DMS 273 (cell line): ENCODE measurements at regions not wholly inside any gene's neighbourhood (a gene's known extent, or its start where the extent isn't known, plus 50 kb on each side); places are given as distances from the start of the nearest gene placed in this dataset.
A peak's percentile ranks its signal among the peaks of the same experiment; 100 is the strongest.
"Not testable (repeated sequence)": the region's sequence is repeated elsewhere in the genome, so short reads cannot be mapped to it uniquely, and the experiment has no call there.

Experiments used
- DNase-seq: peaks from one replicate; lab custom pipeline; 2025; ENCODE audit not compliant: unreplicated experiment; lab: John Stamatoyannopoulos, UW

- peak; percentile 36 for DNase-seq
Measured at GRCh38 chr6:14549304-14549770, 431.8 kb downstream of the CD83 start.

- DNase-seq: no peak
Measured at GRCh38 chr6:14549871-14550270, 432.3 kb downstream of the CD83 start.

GRCh38 chr6:14550410-14550809, 432.8 kb downstream of the CD83 start:
- DNase-seq: no peak

GRCh38 chr6:14550822-14551221, 433.2 kb downstream of the CD83 start:
- no peak for DNase-seq

- not testable (repeated sequence) for DNase-seq
Measured at GRCh38 chr6:14551601-14552000, 434.0 kb downstream of the CD83 start.

- DNase-seq: no peak
Measured at GRCh38 chr6:14552891-14553290, 435.3 kb downstream of the CD83 start.

GRCh38 chr6:14553515-14553914, 435.9 kb downstream of the CD83 start:
- DNase-seq: no peak

- DNase-seq: no peak
Measured at GRCh38 chr6:14555804-14556203, 438.2 kb downstream of the CD83 start.

GRCh38 chr6:14559746-14560536, 442.4 kb downstream of the CD83 start:
- DNase-seq: no peak

- DNase-seq: not testable (repeated sequence)
Measured at GRCh38 chr6:14561563-14561962, 444.0 kb downstream of the CD83 start.

- no peak for DNase-seq
Measured at GRCh38 chr6:14567842-14568241, 450.3 kb downstream of the CD83 start.

GRCh38 chr6:14569394-14569793, 451.8 kb downstream of the CD83 start:
- no peak for DNase-seq

- DNase-seq: not testable (repeated sequence)
Measured at GRCh38 chr6:14569874-14570273, 452.3 kb downstream of the CD83 start.

GRCh38 chr6:14571001-14571400, 453.4 kb downstream of the CD83 start:
- DNase-seq: no peak

- DNase-seq: no peak
Measured at GRCh38 chr6:14571746-14572145, 454.2 kb downstream of the CD83 start.

- no peak for DNase-seq
Measured at GRCh38 chr6:14573267-14573666, 455.7 kb downstream of the CD83 start.

GRCh38 chr6:14573703-14574290, 456.2 kb downstream of the CD83 start:
- peak; percentile 51 for DNase-seq

- DNase-seq: no peak
Measured at GRCh38 chr6:14575961-14576360, 458.4 kb downstream of the CD83 start.

- no peak for DNase-seq
Measured at GRCh38 chr6:14578994-14579393, 461.4 kb downstream of the CD83 start.

- no peak for DNase-seq
Measured at GRCh38 chr6:14582749-14583148, 465.2 kb downstream of the CD83 start.

- DNase-seq: no peak
Measured at GRCh38 chr6:14583826-14584225, 466.3 kb downstream of the CD83 start.

GRCh38 chr6:14584450-14584849, 466.9 kb downstream of the CD83 start:
- DNase-seq: peak; percentile 3

GRCh38 chr6:14585689-14586088, 468.1 kb downstream of the CD83 start:
- no peak for DNase-seq
